HL-60 (cell line): ENCODE measurements at regions not wholly inside any gene's neighbourhood (a gene's known extent, or its start where the extent isn't known, plus 50 kb on each side); places are given as distances from the start of the nearest gene placed in this dataset.

Source experiments
- DNase-seq, 2 experiments: peaks; one replicate each; pipeline ENCODE4 v3.0.0-alpha.2; 2010 to 2020; ENCODE audit warnings: low read depth in 1 of 2, low spot score in 1 of 2
- H3K27ac ChIP-seq: fragments of 250-450 bp; sonication (Bioruptor Pico); replicated peaks from 2 replicates; pipeline ENCODE4 v1.5.1; 2020; ENCODE audit warnings: mild to moderate bottlenecking, moderate library complexity
- H3K27me3 ChIP-seq: fragments of 250-450 bp; sonication (Bioruptor Pico); 2 replicates; pipeline ENCODE4 v1.5.1; 2021; ENCODE audit warnings: mild to moderate bottlenecking, moderate library complexity; ENCODE audit not compliant: insufficient read depth, poor library complexity, severe bottlenecking
- H3K4me3 ChIP-seq: replicated peaks from 2 replicates; pipeline ENCODE4 v1.5.1; 2011; ENCODE audit warnings: mild to moderate bottlenecking, control low read depth, low read length; ENCODE audit not compliant: insufficient read depth
- CTCF ChIP-seq: IDR thresholded peaks from one replicate; pipeline ENCODE4 v1.5.1; 2011; ENCODE audit warnings: low read length, control low read depth, inconsistent platforms; ENCODE audit not compliant: insufficient read depth
- GABPA ChIP-seq: IDR thresholded peaks from 2 replicates; pipeline ENCODE4 v1.6.1; 2012; ENCODE audit warnings: low read depth
- POLR2AphosphoS5 ChIP-seq: IDR thresholded peaks from 2 replicates; pipeline ENCODE4 v1.6.1; 2012; ENCODE audit warnings: low read depth
- REST ChIP-seq: IDR thresholded peaks from 2 replicates; pipeline ENCODE4 v1.6.1; 2012; ENCODE audit warnings: low read depth; ENCODE audit not compliant: insufficient replicate concordance
- SPI1 ChIP-seq: IDR thresholded peaks from 2 replicates; pipeline ENCODE4 v1.6.1; 2012; ENCODE audit warnings: low read depth, mild to moderate bottlenecking, borderline replicate concordance

- Histone ChIP-seq H3K27me3 (no peaks in the 10 kb centered on the region), H3K4me3 (no peak overlapping the region), H3K27ac (no peak overlapping the region)
- TF ChIP-seq POLR2AphosphoS5 (no peak), GABPA (no peak), REST (no peak), CTCF (no peak), SPI1 (no peak)
- no peak for DNase-seq
Measured at GRCh38 chrX:146173742-146174141, 356.1 kb downstream of the SLITRK2 start.

DNA sequence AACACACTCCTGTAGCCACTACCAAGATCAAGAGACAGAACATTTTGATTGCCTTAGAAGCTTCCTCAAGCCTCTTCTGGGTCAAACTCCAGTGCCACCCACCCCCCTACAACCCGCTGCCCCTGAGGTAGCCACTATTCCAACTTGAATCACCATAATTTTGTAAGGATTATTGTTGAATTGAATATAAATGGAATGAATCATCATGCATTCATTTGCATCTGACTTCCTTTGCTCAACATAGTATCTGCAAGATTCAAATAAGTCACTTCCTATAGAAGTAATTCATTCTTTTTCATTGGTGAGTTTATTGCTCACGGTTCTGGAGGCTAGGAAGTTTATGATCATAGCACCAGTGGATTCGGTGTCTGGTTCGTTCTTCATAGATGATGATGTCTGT lies 364.2 kb downstream of the SLITRK2 start:
- H3K27me3 ChIP-seq, result no peaks in the 10 kb centered on the region
- H3K4me3 ChIP-seq, result no peak overlapping the region
- TF ChIP-seq SPI1 (no peak), GABPA (no peak), CTCF (no peak), REST (no peak), POLR2AphosphoS5 (no peak)
- no peak for DNase-seq
- no peak overlapping the region for H3K27ac ChIP-seq

DNA sequence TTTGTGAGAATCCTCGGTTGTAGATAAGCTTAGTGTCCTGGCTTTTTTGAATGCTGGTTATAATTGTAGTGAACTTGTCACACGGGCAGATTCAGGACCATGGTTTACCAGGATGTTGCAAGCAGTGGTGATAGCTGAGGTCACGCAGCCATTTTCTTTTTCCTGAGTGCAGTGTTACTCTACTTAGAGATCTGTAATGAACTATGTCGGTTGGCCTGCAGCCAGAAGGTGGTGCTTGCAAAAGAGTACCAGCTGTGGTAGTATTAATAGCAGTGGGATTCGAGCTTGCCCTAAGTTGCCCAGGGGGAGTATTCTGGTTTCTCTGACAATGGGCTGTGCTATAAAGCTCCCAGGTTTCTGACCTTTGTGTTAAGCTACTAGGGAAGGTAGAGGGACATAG lies 368.9 kb downstream of the SLITRK2 start:
- DNase-seq, result no peak
- Histone ChIP-seq H3K4me3 (no peak overlapping the region), H3K27me3 (no peaks in the 10 kb centered on the region), H3K27ac (no peak overlapping the region)
- TF ChIP-seq GABPA (no peak), CTCF (no peak), SPI1 (no peak), POLR2AphosphoS5 (no peak), REST (no peak)
